Activated CD4-positive, alpha-beta T cell treated with anti-CD3 and anti-CD28 coated beads for 24 hours (primary cell): ENCODE measurements at regions not wholly inside any gene's neighbourhood (a gene's known extent, or its start where the extent isn't known, plus 50 kb on each side); places are given as distances from the start of the nearest gene placed in this dataset.

ENCODE experiments used
- DNase-seq, 2 donors: peaks; one replicate each; pipeline ENCODE4 v3.0.0-alpha.2; 2020; ENCODE audit warnings: low read depth in 2 of 2

DNA sequence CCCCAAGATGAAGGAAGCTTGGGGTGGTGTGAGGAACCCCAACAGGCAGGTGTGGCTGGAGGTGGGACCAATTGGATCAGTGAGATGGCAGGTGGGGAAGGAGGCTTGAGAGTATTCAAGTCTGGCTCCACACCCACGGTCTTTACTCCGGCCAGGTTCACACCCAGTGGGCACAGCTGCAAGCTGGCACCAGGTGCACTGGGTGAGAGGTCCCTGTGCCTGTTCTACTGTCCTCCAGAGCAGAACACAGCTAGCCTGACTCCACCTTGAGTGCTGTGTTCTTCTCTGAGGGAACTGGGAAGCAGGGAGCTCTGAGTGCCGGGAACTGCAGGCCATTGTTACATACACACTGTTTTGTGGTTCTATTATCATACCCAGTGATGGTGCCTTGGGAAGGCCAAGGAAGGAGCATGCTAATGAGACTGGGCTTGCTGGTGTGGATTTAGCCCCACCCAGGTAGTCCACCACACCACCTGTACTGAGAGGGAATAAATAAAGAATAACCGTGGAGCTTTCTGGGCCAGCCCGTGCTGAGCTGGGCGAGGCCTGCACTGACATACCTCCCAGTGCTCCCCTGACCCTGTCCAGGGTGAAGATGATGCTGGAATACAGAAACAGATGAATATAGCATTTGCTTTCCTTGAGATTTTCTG is 93.4 kb downstream of the ABHD5 start:
- DNase-seq = no peak

DNA sequence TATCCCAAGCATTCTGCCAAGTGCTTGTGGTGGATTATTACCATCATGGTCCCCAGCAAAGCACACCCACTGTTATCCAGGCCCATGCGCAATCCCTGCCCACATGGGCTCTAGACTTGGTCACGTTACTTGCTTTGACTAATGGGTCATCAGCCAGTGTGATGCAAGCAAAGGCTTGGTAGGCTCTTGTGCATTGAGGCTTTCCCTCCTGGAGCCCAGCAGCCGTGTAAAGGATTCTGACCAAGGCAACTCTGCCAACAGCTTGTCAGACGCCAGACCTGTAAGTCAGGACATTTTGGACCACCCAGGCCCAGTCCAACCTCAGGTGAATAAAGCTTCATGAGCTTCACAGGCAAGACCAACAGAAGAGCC is 93.9 kb downstream of the ABHD5 start:
- no peak for DNase-seq

DNA sequence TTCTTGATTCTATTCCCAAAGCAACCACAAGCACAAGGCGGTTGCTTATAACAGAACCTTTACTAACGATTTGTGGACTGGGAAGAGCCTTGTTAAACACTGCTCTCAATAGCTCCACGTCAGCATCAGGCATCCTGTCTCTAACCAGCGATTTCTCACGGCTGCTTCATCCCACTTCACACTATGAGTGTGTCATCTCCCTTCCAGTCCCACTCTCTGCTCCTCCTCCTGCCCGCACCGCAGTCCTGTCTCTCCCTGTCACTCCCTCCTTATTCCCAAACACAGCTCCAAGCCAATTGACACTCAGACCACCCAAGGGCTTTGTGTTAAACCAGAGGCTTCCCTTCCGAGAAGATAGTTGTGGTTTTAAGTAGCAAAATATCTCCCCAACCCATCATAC is 94.8 kb downstream of the ABHD5 start:
- DNase-seq = no peak

DNA sequence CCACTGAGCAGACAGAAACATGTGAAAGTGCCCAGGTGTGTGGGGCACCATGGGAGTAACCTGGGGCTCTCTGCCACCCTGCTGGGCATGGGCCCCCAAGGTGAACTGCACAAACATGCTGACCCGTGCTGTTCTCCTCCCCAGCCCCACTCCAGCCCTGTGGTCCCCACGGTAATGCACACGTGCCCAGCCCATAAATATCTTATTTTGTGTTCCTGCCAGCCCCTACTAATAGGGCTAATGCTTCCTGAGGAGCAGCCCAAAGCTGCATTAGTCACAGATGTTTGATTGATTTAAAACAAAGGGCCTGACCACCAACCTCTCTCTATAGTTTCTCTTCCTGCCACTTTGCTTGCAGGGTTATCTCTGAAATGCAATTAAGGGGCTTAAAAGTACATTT is 95.4 kb downstream of the ABHD5 start:
- no peak for DNase-seq

DNA sequence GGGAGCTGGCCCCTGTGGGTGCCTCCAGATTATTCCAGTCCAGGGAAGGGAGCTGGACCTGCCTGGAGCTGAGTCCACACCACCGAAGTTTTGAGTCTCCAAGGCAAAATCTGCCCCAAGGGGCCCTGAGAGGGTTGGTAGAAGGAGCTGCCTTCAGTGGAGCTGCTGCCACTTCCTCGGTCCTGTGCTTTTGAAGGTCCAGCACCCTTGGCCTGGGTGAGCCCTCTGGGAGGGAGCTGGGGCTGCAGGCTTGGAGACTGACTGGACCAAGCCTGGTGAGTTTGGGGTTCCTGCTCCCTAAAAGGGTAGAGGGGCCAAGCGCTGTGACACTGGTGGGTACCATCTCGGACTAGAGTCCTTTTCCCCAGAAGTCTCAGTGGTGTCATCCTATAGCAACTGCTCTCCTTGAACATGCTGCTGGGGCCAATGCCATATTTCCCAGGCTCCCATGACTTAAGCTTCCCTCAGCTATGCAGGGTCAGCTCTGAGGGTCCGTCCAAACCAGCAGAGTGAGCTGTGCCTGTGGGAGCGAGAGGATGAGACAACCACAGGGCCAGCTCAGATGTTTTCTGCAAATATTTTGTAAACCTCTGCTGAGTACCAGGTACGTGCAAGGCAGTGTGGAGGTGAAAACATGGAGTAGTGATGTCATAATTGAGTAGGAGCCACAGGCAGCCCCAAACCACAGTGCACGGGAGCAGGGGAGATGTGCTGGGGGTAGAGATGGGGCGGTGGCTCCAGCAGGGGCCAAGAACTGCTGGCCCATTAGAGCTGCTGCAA is 96.0 kb downstream of the ABHD5 start:
- DNase-seq = no peak

DNA sequence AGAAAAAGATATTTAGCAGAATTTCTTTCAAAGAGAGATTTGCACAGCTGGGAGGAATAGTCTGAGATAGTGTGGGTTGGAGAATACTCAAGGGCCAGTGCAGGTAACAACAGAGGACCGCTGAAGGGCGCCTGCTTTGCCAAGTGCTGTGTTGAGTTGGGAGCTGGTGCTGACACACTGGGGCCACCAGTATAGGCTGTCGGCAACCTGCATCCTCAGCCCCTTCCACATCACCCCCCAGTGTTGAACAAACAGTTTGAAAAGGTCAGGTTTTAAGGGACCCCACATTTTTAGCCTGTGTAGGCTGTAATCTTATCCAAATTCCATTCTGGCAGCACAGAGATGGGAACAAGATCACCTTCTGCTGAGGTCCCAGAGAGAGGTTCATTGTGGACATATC is 96.6 kb downstream of the ABHD5 start:
- DNase-seq = no peak

DNA sequence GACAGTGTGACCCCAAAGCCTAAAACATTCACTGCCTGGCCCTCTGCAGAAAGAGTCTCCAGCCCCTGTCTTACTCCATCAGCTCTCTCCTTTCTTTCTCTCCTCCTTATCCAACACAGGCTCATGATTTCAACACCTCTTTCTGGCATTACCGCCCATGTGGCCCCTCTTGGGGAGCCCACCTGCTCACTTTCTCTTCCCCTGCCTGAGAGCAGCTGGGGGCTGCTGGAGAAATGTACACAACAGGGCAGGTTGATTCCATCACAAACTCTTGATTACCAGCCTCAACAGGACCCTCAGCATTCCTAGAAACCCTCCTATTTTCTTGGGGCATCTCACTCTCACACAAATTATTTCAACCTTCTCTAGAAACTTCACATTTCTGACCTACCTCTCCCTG is 98.3 kb downstream of the ABHD5 start:
- no peak for DNase-seq

DNA sequence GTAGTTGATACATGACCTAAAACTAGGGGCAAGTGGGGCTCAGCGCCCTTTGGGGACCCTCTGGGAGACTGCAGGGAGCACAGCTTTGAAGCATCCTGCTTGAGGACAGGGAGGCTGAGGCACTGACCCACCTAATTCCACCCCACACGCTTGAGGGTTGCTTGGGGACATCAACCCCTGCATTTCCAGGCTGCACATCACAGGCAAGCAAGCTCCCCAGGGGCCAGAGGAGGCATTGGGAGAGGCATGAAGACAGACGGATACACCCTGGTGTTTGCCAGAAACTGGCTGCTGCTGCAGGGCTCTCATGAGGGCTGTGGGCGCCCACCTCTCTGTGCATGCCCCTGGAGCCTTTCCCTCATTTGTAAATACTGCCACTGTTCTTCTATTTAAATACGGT is 99.3 kb downstream of the ABHD5 start:
- DNase-seq = no peak

DNA sequence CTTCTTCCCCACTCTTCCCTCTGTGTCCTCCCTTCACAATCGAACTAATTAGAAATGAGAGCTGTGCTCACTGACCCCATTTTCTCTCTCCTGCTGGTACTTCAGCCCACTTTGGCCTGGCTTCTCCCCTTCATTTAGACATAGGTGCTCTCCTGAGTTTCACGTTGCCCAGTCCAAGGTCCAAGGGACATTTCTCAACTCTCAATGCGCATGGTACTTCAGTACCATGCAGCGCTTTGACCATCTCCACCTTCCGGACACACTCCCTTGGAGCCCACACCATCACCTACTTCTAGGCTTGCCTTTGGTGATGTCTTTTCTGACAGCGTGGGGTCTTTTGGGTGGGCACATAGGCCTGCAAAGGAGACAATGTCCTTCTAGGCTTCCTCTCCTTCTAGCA is 99.7 kb downstream of the ABHD5 start:
- no peak for DNase-seq

DNA sequence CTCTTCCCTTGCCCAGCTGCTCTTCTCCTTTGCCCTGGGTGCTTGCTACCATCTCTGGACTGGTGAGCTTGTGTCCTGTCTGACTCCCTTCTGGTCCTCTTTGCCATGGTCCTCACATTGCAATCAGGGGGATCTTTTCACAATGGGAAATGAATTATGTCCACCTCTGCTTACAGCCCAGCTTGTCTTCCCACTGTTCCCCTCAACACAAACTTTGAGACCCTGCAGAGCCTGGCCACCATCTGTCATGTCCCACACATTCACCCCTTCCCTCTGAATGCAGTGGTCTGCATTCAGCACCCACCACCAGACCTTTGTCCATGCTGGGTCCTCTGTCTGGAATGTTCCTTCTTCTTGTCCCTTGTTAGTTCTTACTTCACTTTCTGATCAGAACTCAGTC is 100.5 kb downstream of the ABHD5 start:
- DNase-seq = no peak

DNA sequence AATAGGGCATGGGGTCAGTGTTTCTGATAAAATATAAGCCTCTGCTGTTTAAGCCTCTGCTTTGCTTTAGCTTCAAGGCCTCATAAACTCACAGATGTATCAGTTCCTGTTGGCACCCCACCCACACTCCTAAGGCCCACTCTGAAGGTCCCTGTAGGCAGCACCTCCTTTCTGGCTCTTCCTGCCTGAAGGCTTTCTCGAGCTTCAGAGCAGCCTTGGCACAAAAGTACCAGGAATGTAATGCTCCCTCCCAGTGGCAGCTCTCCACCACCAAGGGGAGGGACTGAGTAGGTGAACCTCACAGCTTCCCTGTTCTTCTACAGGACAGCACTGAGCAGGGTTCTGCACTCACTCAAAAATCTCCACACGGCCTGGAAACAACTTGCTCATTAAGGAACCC is 102.2 kb downstream of the ABHD5 start:
- DNase-seq = no peak

DNA sequence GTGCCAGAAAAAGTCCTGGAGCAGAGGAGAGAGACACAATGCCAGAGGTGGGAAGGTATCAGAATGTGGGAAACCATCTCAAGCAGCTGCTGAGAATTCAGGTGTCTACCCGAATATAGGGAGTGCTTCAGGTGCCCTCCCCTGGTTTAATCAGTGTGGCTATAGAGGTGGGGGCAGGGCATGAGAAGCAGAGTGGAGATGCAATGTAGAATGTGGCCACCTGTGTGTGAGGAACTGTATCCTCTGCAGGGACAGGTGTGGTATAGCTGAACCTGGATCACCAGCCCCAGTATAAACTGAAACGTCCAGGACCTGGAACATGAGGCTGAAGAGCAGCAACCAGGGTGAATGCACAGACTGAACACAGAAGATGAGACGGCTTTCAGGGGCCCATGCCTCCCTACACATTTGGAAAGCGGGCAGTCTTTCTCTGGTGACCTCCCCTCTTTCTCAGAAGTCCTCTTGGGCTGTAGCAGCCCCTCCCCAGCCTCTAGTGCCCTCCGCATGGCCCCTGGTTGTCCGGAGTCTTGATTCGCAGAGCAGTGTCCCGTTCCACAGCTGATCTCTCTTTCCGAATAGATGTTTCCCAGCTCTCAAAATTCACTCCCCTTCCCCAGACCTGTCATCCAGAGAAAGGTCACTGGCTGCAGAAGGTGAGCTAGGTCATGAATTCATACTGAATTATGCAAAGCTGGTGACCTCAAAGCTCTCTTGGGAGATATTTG is 103.1 kb downstream of the ABHD5 start:
- DNase-seq = no peak

DNA sequence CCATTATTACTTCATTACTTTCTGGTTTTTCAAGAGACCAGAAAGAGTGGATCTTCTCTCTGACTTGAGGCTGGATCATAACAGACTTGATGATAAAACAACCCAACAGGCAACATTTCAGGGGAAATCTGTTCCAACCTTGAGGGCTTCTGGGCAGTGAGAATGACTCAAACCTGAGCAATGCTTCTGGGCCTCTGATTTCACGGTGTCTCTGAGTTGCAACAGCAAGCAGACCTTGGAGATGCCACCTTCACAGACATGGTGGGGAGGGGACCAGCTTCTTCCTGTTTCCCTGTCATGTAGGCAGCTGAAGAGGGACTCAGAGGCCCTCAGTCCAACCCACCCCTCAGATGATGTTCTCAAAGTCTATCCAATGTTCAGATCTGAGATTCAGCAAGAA is 104.0 kb downstream of the ABHD5 start:
- no peak for DNase-seq

DNA sequence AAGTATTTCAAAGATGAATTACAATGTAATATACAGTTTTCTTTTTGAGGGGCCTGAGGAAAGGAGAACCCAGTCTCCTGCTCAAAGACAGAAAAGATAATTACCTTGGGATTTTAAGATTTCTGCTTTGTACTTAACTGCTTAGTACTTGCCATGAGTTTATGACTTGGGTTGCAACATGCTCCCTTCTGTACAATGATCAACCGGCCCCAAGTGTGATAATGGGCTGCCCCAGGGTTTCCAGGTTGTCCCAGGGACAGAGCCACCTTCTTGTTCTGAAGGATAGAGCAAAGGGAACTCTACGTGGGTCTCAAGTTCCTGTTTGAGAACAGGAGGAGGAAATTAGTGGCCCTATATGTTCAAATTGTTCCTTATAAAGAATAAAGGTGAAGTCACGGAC is 104.8 kb downstream of the ABHD5 start:
- DNase-seq = no peak

DNA sequence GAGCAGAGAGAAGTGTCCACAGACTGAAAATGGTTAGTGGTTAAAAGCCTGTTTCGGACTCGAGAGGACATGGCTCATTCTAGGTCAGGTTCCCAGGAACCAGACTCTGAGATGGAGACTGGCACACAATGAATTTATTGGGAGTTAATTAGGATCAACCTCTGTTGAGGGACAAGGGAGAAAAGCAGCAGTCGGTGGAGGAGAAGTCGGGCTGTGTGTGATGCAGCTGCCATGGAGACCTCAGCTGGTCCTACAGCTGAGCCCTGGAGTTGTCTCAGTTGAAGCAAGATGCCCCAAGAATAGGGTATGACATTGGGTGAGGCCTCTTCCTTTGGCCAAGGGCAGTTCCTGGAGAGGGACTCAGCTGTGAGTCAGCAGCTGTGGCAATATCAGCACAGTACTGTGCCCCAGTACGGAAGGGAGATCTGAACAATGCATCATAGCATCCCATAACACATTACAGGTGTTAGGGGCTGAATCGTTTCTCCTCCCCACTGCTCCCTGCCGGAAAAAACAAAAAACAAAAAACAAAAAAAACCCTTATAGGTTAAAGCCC is 105.4 kb downstream of the ABHD5 start:
- DNase-seq = no peak

DNA sequence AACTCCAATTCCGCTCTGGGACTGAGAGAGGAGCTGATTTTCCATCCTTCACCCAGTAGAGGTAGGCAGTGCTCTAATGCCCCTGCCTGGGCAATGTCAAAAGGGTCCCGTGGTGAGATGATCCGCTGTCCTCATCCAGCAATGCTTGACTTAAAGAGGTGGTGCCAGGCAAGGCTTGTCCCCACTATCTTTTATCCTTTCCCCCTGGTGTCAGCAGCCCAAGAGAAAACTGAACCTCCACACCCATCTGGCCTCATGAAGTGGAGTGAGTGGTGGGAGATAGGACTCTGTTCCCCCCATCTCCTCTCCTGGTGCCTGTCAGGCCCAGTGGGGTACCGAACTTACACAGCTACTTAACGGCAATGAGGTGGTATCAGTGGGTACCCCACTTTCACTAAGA is 107.1 kb downstream of the ABHD5 start:
- DNase-seq = no peak

DNA sequence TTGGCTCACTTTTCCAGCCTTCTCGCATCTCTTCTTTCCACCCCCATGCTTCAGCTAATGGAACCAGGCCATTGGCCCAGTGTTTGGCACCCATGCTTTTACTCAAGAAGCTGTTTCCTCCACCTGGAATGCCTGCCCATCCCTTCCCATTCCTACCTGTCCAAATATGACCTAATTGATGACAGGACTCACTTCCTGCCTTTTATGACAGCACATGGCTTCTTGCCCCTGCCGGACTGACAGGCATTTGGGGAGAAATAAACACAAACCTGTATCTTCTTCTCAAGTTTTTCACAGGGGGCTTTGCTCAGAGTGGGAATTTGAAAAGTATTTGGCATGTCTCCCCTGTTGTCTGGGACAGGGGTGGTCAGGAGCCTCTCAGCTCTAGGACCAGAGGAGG is 120.1 kb downstream of the ABHD5 start:
- no peak for DNase-seq

DNA sequence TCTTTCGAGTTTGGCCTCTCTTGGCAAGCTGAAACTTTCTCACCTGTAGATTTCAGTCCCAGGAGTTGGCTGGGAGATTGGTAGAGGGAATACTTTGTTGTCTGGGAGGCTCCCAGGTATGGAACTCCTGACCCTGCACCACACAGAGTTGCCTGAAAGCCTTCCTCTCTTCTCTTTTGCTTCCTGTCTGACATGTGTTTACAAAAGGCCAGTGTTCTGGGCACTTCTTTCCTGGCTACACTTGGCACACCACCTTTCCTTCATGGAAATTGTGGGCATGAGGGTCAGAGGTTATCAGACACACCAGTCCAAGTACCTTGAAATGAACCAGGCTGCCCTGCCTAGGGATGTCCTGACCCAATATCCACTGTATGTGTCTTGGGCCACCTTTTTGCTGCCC is 123.7 kb downstream of the ABHD5 start:
- no peak for DNase-seq

DNA sequence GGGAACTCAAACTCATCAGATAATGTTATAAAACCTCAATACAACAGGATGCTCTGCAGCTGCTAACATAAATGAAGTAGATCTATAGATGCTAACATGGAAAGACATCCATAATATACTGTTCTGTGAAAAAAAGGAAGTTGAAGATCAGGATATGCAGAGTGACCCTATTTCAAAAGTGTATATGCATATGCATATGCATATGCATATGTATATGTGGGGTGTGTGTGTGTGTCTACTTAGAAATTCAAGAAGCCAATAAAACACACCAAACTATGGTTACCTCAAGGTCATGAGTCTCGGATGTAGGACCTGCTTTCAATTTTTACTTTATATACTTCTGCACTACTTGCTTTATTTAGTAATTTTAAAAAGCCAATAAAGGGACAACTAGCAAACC is 125.6 kb downstream of the ABHD5 start:
- no peak for DNase-seq

DNA sequence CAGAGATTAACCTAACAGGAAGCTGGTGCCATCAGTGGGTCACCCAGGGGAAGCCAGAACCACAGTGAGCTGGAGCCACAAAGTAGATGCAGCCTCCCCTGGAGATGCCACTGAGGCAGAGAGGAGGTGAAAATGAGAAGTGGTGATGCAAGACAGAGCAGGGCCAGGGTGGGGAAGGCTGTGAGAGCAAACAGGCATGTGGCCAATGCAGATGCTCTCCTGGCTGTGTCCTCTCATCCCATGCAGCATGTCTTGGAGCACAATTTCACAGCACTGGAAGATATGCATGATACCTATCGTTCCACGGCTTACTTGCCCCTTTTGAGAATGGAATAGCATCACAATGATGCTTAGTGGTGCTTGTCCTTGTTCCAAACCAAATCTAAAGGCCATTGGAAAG is 126.3 kb downstream of the ABHD5 start:
- no peak for DNase-seq

DNA sequence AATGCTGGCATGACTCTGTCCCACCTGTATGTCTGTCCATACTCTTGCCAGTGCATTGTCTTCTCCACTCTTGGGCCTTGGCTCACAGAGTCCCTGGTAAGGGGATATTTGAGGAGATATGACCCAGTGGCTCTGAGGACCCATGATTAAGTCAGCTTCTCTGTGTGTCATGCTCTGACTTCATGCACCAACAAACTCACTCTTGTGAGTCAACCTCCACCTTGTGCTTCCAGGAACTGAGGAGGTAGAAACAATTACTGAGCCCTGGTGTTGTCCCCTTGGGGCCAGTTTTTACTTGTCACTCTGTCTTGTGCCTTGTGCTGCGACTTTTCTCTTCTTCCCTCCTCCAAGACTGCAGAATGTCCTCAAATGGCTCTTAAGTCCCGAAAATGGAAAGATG is 127.1 kb downstream of the ABHD5 start:
- no peak for DNase-seq

DNA sequence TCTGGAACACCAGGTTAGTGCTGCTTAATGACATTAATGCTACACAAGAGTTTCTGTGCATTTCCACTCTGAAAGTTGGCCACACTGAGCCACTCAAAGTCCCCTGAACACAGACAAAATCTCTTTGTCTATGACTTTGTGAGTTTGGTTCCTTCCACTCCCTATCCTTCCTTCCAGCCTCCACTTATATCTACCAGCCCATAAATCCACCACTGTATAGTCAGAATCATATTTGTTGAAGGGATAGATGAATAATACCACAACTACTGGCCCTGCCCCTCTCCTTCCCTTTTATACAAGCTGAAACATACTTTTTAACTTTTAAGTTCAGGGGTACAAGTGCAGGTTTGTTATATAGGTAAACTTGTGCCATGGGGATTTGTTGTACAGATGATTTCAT is 127.5 kb downstream of the ABHD5 start:
- no peak for DNase-seq
